HCT116 (cell line): ENCODE measurements at regions not wholly inside any gene's neighbourhood (a gene's known extent, or its start where the extent isn't known, plus 50 kb on each side); places are given as distances from the start of the nearest gene placed in this dataset.

Experiments
- EZH2 ChIP-seq: fragments of 200-600 bp; sonication (generic); IDR thresholded peaks from 2 replicates; pipeline ENCODE4 v1.6.1; 2017; ENCODE audit warnings: antibody characterized with exemption, mixed run types
- EZH2phosphoT487 ChIP-seq: fragments of 200-600 bp; IDR thresholded peaks from 2 replicates; pipeline ENCODE4 v1.6.1; 2018; ENCODE audit warnings: antibody characterized with exemption, borderline replicate concordance
- JUND ChIP-seq: IDR thresholded peaks from 2 replicates; pipeline ENCODE4 v1.6.1; 2012
- POLR2A ChIP-seq: IDR thresholded peaks from 2 replicates; pipeline ENCODE4 v1.7.0; 2011; ENCODE audit warnings: borderline replicate concordance; ENCODE audit not compliant: insufficient read depth, insufficient read length; ENCODE audit errors: extremely low read depth
- SIN3A ChIP-seq: IDR thresholded peaks from 2 replicates; pipeline ENCODE4 v1.6.1; 2012; ENCODE audit warnings: low read depth
- ZNF274 ChIP-seq: fragments of 200-500 bp; sonication (Bioruptor generic); IDR thresholded peaks from 2 replicates; pipeline ENCODE4 v1.6.1; 2014; ENCODE audit warnings: mild to moderate bottlenecking, low read depth, low read length, inconsistent platforms
- TF ChIP-seq, protein P1 (sequence below), 3 experiments: fragments of 200-600 bp in 1 of 3; sonication (generic) in 1 of 3; IDR thresholded peaks in 2 of 3; conservative IDR thresholded peaks in 1 of 3; 2 replicates each; pipeline ENCODE4 v1.5.1; 2012 to 2017; ENCODE audit warnings: low read depth in 2 of 3, low read length in 2 of 3, antibody characterized with exemption in 1 of 3, borderline replicate concordance in 1 of 3, control low read depth in 1 of 3, mild to moderate bottlenecking in 1 of 3, mixed read lengths in 1 of 3, mixed run types in 1 of 3, moderate library complexity in 1 of 3; ENCODE audit not compliant: insufficient read depth in 1 of 3

GRCh38 chr21:24272521-24272938, 1334.8 kb downstream of the MRPL39 start:
- no peak for TF ChIP-seq SIN3A
- TF ChIP-seq JUND = no peak
- TF ChIP-seq, protein P1, sequence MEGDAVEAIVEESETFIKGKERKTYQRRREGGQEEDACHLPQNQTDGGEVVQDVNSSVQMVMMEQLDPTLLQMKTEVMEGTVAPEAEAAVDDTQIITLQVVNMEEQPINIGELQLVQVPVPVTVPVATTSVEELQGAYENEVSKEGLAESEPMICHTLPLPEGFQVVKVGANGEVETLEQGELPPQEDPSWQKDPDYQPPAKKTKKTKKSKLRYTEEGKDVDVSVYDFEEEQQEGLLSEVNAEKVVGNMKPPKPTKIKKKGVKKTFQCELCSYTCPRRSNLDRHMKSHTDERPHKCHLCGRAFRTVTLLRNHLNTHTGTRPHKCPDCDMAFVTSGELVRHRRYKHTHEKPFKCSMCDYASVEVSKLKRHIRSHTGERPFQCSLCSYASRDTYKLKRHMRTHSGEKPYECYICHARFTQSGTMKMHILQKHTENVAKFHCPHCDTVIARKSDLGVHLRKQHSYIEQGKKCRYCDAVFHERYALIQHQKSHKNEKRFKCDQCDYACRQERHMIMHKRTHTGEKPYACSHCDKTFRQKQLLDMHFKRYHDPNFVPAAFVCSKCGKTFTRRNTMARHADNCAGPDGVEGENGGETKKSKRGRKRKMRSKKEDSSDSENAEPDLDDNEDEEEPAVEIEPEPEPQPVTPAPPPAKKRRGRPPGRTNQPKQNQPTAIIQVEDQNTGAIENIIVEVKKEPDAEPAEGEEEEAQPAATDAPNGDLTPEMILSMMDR (IDR thresholded peaks at IDR 0.05 in 2 of 3, conservative IDR thresholded peaks at IDR 0.05 in 1 of 3; ENCODE audit: borderline replicate concordance in 1 of 3, insufficient read depth in 1 of 3, low read depth in 2 of 3, low read length in 2 of 3) = no peak
- no peak for TF ChIP-seq ZNF274
- no peak for TF ChIP-seq POLR2A
- no peak for TF ChIP-seq EZH2
- TF ChIP-seq EZH2phosphoT487 = no peak
